K562 (cell line): ENCODE measurements at regions not wholly inside any gene's neighbourhood (a gene's known extent, or its start where the extent isn't known, plus 50 kb on each side); places are given as distances from the start of the nearest gene placed in this dataset.

Experiments used
- E2F3 ChIP-seq: fragments of 250-450 bp; sonication (Bioruptor Pico); IDR thresholded peaks from 2 replicates; pipeline ENCODE4 v1.4.0; 2020; ENCODE audit warnings: mild to moderate bottlenecking
- ESRRA ChIP-seq: fragments of 450-650 bp; IDR thresholded peaks from 2 replicates; pipeline ENCODE4 v1.6.1; 2014; ENCODE audit warnings: low read depth, mild to moderate bottlenecking, moderate library complexity, borderline replicate concordance
- EZH2 ChIP-seq: IDR thresholded peaks from 2 replicates; pipeline ENCODE4 v1.6.1; 2012; ENCODE audit warnings: low read depth, mild to moderate bottlenecking, inconsistent platforms, low read length, borderline replicate concordance
- NR2C1 ChIP-seq, 2 experiments: fragments of 450-650 bp; IDR thresholded peaks; 2 replicates each; pipeline ENCODE4 v1.6.1; 2017; ENCODE audit warnings: mild to moderate bottlenecking in 2 of 2, antibody characterized with exemption in 1 of 2, inconsistent platforms in 1 of 2, missing compliant biosample characterization in 1 of 2, missing genetic modification characterization in 1 of 2
- RB1 ChIP-seq: fragments of 450-650 bp; IDR thresholded peaks from 2 replicates; pipeline ENCODE4 v1.6.1; 2017; ENCODE audit warnings: low read depth, mild to moderate bottlenecking
- SIX5 ChIP-seq, 2 experiments: IDR thresholded peaks; 2 replicates each; pipeline ENCODE4 v1.6.1; 2011; ENCODE audit warnings: low read length in 2 of 2, borderline replicate concordance in 1 of 2, low read depth in 1 of 2, mild to moderate bottlenecking in 1 of 2, moderate library complexity in 1 of 2; ENCODE audit not compliant: insufficient read depth in 1 of 2
- TRIM24 ChIP-seq, 2 experiments: fragments of 450-650 bp; IDR thresholded peaks; 2 replicates each; pipeline ENCODE4 v1.6.1; 2016
- ZNF830 ChIP-seq: fragments of 250-450 bp; sonication (Bioruptor Pico); IDR thresholded peaks from 2 replicates; pipeline ENCODE4 v1.5.0; 2021; ENCODE audit warnings: mild to moderate bottlenecking
- TF ChIP-seq, protein P1 (sequence below): sonication (generic); formaldehyde crosslinking; IDR thresholded peaks from 2 replicates; pipeline ENCODE4 v1.4.0; 2020; ENCODE audit warnings: mild to moderate bottlenecking, missing genetic modification reagents
- TF ChIP-seq, protein P2 (sequence below): fragments of 450-650 bp; IDR thresholded peaks from 2 replicates; pipeline ENCODE4 v1.6.1; 2016; ENCODE audit warnings: antibody characterized with exemption
- TF ChIP-seq, protein P3 (sequence below), 2 experiments: fragments of 450-650 bp; formaldehyde crosslinking in 1 of 2; IDR thresholded peaks; 2 replicates each; pipeline versions ENCODE4 v1.4.0 to v1.6.1; 2014 to 2020; ENCODE audit warnings: mild to moderate bottlenecking in 2 of 2, borderline replicate concordance in 1 of 2, low read depth in 1 of 2
- TF ChIP-seq, protein P4 (sequence below), 2 experiments: fragments of 450-650 bp in 1 of 2; sonication (generic) in 1 of 2; formaldehyde crosslinking in 1 of 2; IDR thresholded peaks; 2 replicates each; pipeline versions ENCODE4 v1.7.1 to v1.9.0; 2016 to 2022; ENCODE audit warnings: inconsistent platforms in 1 of 2, mild to moderate bottlenecking in 1 of 2, missing genetic modification reagents in 1 of 2

DNA sequence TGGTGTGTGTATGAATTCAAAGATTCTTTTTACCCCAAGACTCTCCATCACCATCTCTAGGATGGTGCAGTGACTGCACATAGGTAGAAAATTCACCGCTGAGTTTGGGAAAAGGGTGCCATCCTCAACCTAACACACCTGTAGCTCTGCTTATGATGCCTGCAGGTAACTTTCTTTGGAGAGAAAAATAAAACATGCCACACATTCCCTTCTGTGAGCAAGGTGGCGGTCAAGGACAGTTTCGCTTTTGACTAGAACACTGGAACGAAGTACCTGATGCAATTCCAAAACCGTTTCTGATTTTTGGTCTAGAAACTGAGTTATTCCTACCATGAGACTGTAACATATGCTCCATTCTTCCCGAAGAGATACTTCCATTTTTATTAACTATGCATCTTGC is 205.6 kb downstream of the FGFR2 start:
- TF ChIP-seq SIX5 (IDR thresholded peaks at IDR 0.05; ENCODE audit: borderline replicate concordance in 1 of 2, insufficient read depth in 1 of 2, low read depth in 1 of 2, low read length in 2 of 2) (no peak), ESRRA (no peak), NR2C1 (IDR thresholded peaks at IDR 0.05) (no peak), NR2C1 (tag; IDR thresholded peaks at IDR 0.05) (no peak), EZH2 (no peak), TRIM24 (IDR thresholded peaks at IDR 0.05) (no peak), E2F3 (CRISPR knock-in tag) (no peak), RB1 (no peak), ZNF830 (CRISPR knock-in tag) (no peak)
- TF ChIP-seq, protein P1, sequence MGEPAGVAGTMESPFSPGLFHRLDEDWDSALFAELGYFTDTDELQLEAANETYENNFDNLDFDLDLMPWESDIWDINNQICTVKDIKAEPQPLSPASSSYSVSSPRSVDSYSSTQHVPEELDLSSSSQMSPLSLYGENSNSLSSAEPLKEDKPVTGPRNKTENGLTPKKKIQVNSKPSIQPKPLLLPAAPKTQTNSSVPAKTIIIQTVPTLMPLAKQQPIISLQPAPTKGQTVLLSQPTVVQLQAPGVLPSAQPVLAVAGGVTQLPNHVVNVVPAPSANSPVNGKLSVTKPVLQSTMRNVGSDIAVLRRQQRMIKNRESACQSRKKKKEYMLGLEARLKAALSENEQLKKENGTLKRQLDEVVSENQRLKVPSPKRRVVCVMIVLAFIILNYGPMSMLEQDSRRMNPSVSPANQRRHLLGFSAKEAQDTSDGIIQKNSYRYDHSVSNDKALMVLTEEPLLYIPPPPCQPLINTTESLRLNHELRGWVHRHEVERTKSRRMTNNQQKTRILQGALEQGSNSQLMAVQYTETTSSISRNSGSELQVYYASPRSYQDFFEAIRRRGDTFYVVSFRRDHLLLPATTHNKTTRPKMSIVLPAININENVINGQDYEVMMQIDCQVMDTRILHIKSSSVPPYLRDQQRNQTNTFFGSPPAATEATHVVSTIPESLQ (CRISPR knock-in tag), result no peak
- TF ChIP-seq, protein P2, sequence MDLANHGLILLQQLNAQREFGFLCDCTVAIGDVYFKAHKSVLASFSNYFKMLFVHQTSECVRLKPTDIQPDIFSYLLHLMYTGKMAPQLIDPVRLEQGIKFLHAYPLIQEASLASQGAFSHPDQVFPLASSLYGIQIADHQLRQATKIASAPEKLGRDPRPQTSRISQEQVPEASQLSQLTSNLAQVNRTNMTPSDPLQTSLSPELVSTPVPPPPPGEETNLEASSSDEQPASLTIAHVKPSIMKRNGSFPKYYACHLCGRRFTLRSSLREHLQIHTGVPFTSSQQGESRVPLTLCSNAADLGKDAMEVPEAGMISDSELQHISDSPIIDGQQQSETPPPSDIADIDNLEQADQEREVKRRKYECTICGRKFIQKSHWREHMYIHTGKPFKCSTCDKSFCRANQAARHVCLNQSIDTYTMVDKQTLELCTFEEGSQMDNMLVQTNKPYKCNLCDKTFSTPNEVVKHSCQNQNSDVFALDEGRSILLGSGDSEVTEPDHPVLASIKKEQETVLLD, result no peak
- TF ChIP-seq, protein P3, sequence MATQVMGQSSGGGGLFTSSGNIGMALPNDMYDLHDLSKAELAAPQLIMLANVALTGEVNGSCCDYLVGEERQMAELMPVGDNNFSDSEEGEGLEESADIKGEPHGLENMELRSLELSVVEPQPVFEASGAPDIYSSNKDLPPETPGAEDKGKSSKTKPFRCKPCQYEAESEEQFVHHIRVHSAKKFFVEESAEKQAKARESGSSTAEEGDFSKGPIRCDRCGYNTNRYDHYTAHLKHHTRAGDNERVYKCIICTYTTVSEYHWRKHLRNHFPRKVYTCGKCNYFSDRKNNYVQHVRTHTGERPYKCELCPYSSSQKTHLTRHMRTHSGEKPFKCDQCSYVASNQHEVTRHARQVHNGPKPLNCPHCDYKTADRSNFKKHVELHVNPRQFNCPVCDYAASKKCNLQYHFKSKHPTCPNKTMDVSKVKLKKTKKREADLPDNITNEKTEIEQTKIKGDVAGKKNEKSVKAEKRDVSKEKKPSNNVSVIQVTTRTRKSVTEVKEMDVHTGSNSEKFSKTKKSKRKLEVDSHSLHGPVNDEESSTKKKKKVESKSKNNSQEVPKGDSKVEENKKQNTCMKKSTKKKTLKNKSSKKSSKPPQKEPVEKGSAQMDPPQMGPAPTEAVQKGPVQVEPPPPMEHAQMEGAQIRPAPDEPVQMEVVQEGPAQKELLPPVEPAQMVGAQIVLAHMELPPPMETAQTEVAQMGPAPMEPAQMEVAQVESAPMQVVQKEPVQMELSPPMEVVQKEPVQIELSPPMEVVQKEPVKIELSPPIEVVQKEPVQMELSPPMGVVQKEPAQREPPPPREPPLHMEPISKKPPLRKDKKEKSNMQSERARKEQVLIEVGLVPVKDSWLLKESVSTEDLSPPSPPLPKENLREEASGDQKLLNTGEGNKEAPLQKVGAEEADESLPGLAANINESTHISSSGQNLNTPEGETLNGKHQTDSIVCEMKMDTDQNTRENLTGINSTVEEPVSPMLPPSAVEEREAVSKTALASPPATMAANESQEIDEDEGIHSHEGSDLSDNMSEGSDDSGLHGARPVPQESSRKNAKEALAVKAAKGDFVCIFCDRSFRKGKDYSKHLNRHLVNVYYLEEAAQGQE (IDR thresholded peaks at IDR 0.05; ENCODE audit: borderline replicate concordance), result no peak
- TF ChIP-seq, protein P3 (CRISPR knock-in tag; IDR thresholded peaks at IDR 0.05; ENCODE audit: low read depth), result no peak
- TF ChIP-seq, protein P4, sequence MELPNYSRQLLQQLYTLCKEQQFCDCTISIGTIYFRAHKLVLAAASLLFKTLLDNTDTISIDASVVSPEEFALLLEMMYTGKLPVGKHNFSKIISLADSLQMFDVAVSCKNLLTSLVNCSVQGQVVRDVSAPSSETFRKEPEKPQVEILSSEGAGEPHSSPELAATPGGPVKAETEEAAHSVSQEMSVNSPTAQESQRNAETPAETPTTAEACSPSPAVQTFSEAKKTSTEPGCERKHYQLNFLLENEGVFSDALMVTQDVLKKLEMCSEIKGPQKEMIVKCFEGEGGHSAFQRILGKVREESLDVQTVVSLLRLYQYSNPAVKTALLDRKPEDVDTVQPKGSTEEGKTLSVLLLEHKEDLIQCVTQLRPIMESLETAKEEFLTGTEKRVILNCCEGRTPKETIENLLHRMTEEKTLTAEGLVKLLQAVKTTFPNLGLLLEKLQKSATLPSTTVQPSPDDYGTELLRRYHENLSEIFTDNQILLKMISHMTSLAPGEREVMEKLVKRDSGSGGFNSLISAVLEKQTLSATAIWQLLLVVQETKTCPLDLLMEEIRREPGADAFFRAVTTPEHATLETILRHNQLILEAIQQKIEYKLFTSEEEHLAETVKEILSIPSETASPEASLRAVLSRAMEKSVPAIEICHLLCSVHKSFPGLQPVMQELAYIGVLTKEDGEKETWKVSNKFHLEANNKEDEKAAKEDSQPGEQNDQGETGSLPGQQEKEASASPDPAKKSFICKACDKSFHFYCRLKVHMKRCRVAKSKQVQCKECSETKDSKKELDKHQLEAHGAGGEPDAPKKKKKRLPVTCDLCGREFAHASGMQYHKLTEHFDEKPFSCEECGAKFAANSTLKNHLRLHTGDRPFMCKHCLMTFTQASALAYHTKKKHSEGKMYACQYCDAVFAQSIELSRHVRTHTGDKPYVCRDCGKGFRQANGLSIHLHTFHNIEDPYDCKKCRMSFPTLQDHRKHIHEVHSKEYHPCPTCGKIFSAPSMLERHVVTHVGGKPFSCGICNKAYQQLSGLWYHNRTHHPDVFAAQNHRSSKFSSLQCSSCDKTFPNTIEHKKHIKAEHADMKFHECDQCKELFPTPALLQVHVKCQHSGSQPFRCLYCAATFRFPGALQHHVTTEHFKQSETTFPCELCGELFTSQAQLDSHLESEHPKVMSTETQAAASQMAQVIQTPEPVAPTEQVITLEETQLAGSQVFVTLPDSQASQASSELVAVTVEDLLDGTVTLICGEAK (IDR thresholded peaks at IDR 0.05), result no peak
- TF ChIP-seq, protein P4 (CRISPR knock-in tag; IDR thresholded peaks at IDR 0.05), result no peak
